Heart left ventricle (tissue), 16 donors: ENCODE measurements at regions not wholly inside any gene's neighbourhood (a gene's known extent, or its start where the extent isn't known, plus 50 kb on each side); places are given as distances from the start of the nearest gene placed in this dataset.

Source experiments
- ATAC-seq, 4 donors: fragments of 200-7000 bp; cut with Tn5 transposase; one replicate each; pipeline ENCODE4 v1.9.1; 2020 to 2022; ENCODE audit warnings: moderate library complexity in 4 of 4, mild to moderate bottlenecking in 3 of 4, moderate number of reproducible peaks in 1 of 4
- DNase-seq, 5 donors: peaks; one replicate each; pipeline ENCODE4 v3.0.0-alpha.2; 2020
- H3K27ac ChIP-seq, 12 donors: fragments of 200-600 bp; sonication (generic) in 4 of 12; one replicate each; pipeline versions ENCODE4 v1.5.0 to v1.8.0; 2016 to 2022; ENCODE audit warnings: mild to moderate bottlenecking in 2 of 12
- H3K27me3 ChIP-seq, 9 donors: fragments of 200-600 bp; sonication (generic) in 2 of 9; one replicate each; pipeline versions ENCODE4 v1.5.1 to v1.8.0; 2016 to 2022; ENCODE audit warnings: mild to moderate bottlenecking in 3 of 9
- H3K36me3 ChIP-seq, 9 donors: fragments of 200-600 bp; sonication (generic) in 2 of 9; one replicate each; pipeline versions ENCODE4 v1.5.0 to v1.8.0; 2018 to 2022; ENCODE audit warnings: mild to moderate bottlenecking in 2 of 9
- H3K4me1 ChIP-seq, 12 donors: fragments of 200-600 bp; sonication (generic) in 4 of 12; one replicate each; pipeline versions ENCODE4 v1.5.0 to v1.8.0; 2016 to 2022; ENCODE audit warnings: mild to moderate bottlenecking in 3 of 12
- H3K4me3 ChIP-seq, 12 donors: fragments of 200-600 bp; sonication (generic) in 4 of 12; one replicate each; pipeline versions ENCODE4 v1.5.0 to v1.8.0; 2017 to 2022; ENCODE audit warnings: mild to moderate bottlenecking in 9 of 12, moderate library complexity in 4 of 12
- H3K9me3 ChIP-seq, 12 donors: fragments of 200-600 bp; sonication (generic) in 4 of 12; one replicate each; pipeline versions ENCODE4 v1.5.0 to v1.8.0; 2016 to 2022; ENCODE audit warnings: mild to moderate bottlenecking in 1 of 12
- POLR2A ChIP-seq, 2 donors: fragments of 450-650 bp; IDR thresholded peaks; one replicate each; pipeline ENCODE4 v1.6.1; 2017; ENCODE audit warnings: antibody characterized with exemption in 2 of 2, mild to moderate bottlenecking in 2 of 2, moderate library complexity in 2 of 2
- WGBS, 4 donors: extraction: QIAGEN DNeasy Blood & Tissue Kit in 2 of 4; methylation state at CpG; one replicate each; pipeline versions ENCODE4 v1.1.5 to v1.1.7; 2013 to 2018; 5-methylcytosine and 5-hydroxymethylcytosine counted together
- intact Hi-C, 10 donors: fragments of 100-400 bp; cut with DNase I; formaldehyde crosslinking; loops; one replicate each; pipeline versions ENCODE4 v1.11.1 to v1.14.2; 2022
- TF ChIP-seq, protein P1 (sequence below), 12 donors: fragments of 200-600 bp; sonication (generic) in 4 of 12; IDR thresholded peaks; one replicate each; pipeline versions ENCODE4 v1.5.0 to v1.8.0; 2018 to 2022; ENCODE audit warnings: antibody characterized with exemption in 12 of 12, mild to moderate bottlenecking in 5 of 12
- donor health status: ischemic (EF 13 %, LVEDD 7.1; RV severe dilation, severe dysfunction).
- donor health status: healthy with polysubstance abuse.
- donor health status: DM: no; HTN: yes; CAD: no.
- donor health status: DM: no; HTN: no; CAD: no.
- donor health status: ischemic (EF 25% LVEDD 6.9; RV normal size, moderate dysfunction).
- donor health status: ischemic (EF 25% LVEDD 5.7; RV mildly dilated, moderate dysfunction).
- donor health status: healthy.
- donor health status: DM: yes; HTN: yes; CAD: no.
- donor health status: ischemic (EF 35%, LVEDD 5.7; RV mildly dilated, moderate dysfunction).
- donor health status: nonischemic (EF 11% LVEDD 7.7; RV severe dilation, severe dysfunction).
- donor health status: DM: yes; HTN: yes; CAD: no.
- donor health status: PGD.
- donor health status: ischemic (EF 29% LVEDD 5.4; RV normal size, mild dysfunction).
- donor health status: nonischemic (EF 23%, LVEDD 6.1; RV moderate dilation, normal function).

DNA sequence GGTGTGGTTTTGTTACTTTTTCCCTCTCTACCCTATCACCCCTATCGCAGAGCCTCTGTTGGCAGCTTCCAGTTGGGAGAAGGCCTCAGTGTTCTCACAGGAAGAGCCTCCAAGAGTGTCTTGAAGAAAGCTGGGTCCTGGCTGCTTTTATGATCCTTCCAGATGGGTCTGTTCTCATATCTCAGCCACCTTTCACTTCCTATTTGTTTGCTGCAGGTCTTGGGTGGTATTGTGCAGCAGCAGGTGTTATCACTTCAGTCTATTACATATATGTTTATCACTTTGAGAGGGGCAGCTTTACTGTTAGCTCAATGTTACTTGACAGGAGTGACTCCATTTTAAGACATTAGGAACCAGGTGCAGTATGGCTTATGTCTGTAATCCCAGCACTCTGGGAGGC is 59.2 kb upstream of the GDNF start:
- WGBS, 4 donors: 83 to 100% (median 93%) methylated on average over 1 of the region's 1 CpG
- Histone ChIP-seq H3K9me3 (peaks cover 0 to 3% (median 0%) of the 10 kb centered on the region in 12 donors), H3K4me1 (peaks cover 0 to 8% (median 0%) of the 10 kb centered on the region in 12 donors), H3K4me3 (no peak overlapping the region), H3K27me3 (no peaks in the 10 kb centered on the region), H3K27ac (no peak overlapping the region), H3K36me3 (no peaks in the 10 kb centered on the region)
- TF ChIP-seq POLR2A (IDR thresholded peaks at IDR 0.05): no peak
- TF ChIP-seq, protein P1, sequence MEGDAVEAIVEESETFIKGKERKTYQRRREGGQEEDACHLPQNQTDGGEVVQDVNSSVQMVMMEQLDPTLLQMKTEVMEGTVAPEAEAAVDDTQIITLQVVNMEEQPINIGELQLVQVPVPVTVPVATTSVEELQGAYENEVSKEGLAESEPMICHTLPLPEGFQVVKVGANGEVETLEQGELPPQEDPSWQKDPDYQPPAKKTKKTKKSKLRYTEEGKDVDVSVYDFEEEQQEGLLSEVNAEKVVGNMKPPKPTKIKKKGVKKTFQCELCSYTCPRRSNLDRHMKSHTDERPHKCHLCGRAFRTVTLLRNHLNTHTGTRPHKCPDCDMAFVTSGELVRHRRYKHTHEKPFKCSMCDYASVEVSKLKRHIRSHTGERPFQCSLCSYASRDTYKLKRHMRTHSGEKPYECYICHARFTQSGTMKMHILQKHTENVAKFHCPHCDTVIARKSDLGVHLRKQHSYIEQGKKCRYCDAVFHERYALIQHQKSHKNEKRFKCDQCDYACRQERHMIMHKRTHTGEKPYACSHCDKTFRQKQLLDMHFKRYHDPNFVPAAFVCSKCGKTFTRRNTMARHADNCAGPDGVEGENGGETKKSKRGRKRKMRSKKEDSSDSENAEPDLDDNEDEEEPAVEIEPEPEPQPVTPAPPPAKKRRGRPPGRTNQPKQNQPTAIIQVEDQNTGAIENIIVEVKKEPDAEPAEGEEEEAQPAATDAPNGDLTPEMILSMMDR (IDR thresholded peaks at IDR 0.05): no peak
- intact Hi-C loops: no loop called here
- no peak for DNase-seq
- ATAC-seq: no peak

DNA sequence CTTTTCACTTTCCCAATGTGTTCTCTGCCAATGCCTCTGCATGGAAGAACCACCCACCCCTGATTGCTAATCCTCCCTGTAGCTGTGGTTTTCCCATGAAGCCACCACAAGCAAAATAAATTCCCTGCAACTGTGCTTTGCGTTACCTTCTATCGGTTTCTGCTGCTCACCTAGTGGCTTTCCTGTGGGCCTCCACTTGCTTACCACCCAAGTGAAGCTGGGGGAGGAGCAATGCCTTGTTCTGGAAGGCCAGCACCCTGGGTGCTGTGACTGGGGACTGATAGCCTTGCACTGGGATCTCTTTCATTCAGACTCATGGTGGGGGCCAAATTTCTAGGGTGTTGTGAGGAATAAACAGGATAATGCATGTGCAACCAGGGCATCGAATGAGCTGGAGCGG is 56.3 kb upstream of the GDNF start:
- TF ChIP-seq, protein P1 (IDR thresholded peaks at IDR 0.05): no peak
- no peak for TF ChIP-seq POLR2A (IDR thresholded peaks at IDR 0.05)
- Histone ChIP-seq H3K4me3 (no peak overlapping the region), H3K27me3 (no peaks in the 10 kb centered on the region), H3K4me1 (peaks cover 0 to 11% (median 0%) of the 10 kb centered on the region in 12 donors), H3K27ac (no peak overlapping the region), H3K9me3 (peaks cover 0 to 3% (median 0%) of the 10 kb centered on the region in 12 donors), H3K36me3 (no peaks in the 10 kb centered on the region)
- intact Hi-C loops: no loop called here
- WGBS, 4 donors: 63 to 82% (median 70%) methylated on average over 4 of the region's 4 CpGs
- ATAC-seq (no peak), DNase-seq (no peak)

DNA sequence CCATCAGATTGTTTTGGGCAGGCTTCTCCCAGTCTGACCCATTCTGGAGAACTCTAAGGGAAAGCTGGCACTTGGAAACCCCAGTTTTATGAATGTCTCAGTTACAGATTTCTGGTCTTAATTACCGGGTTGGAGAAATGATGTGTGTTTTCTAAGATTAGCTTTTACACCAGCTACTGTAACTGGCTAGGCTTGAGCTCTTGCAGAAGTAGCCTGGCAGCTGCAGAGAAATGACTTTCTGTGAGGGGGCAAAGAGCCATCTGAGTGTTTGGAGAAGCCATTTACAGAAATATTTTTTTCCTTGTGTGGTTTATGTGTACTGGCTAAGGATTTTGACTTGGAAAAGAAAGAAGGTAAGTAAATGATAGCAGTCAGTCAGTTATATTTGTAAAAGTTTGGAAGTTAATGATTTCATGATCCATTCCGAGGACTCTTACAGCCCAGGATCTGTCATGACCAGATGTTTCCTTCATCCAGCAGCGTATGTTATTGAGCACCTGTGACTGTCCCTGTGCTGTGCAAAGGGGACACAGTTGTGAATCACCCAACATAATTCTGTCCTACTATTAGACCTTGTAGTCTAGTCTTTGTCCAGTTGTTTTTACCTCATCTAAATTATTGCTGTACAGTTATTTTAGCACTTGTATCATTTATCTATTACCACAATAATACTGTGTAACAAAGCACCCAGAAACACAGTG is 53.7 kb upstream of the GDNF start:
- Histone ChIP-seq H3K27ac (no peak overlapping the region), H3K9me3 (peaks cover 0 to 3% (median 0%) of the 10 kb centered on the region in 12 donors), H3K4me3 (no peak overlapping the region), H3K4me1 (peaks cover 0 to 3% (median 0%) of the 10 kb centered on the region in 12 donors), H3K27me3 (no peaks in the 10 kb centered on the region), H3K36me3 (no peaks in the 10 kb centered on the region)
- intact Hi-C loops: no loop called here
- no peak for DNase-seq
- TF ChIP-seq, protein P1 (IDR thresholded peaks at IDR 0.05): no peak
- TF ChIP-seq POLR2A (IDR thresholded peaks at IDR 0.05): no peak
- 49 to 67% (median 57%) methylated on average over 3 of the region's 3 CpGs for whole genome bisulfite sequencing, 4 donors
- ATAC-seq: peak in 1 of 4 donors; percentile 16

DNA sequence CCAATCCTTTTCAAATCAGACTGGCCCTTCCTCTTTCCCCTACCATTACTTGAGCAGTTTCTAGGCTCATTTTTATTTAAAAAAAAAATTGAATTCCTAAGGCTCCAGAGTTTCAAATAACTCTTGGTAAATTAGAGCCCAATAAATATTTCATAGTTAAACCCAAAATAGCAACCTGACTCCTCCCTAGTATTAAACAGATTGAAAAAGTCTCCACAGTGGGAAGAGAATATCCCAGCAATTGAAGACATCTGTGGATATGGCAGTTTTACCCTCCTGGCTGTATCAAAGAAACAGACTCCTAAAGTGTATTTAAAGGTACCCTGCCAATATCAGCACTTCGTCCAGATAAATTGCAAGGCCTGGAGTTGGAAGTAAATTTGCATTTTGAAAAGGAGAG is 52.7 kb upstream of the GDNF start:
- H3K27ac ChIP-seq: no peak overlapping the region
- ATAC-seq: no peak

More for the DNA sequence above, 52.7 kb upstream of the GDNF start:
- Histone ChIP-seq H3K4me1 (peaks cover 0 to 3% (median 0%) of the 10 kb centered on the region in 12 donors), H3K27me3 (no peaks in the 10 kb centered on the region), H3K9me3 (peaks cover 0 to 3% (median 0%) of the 10 kb centered on the region in 12 donors), H3K36me3 (no peaks in the 10 kb centered on the region), H3K4me3 (no peak overlapping the region)
- no peak for TF ChIP-seq POLR2A (IDR thresholded peaks at IDR 0.05)
- TF ChIP-seq, protein P1 (IDR thresholded peaks at IDR 0.05): no peak
- no peak for DNase-seq
- intact Hi-C loops: no loop called here
- 28 to 50% (median 39%) methylated on average over 1 of the region's 1 CpG for WGBS, 4 donors
